GM03348 (cell line): ENCODE measurements at regions not wholly inside any gene's neighbourhood (a gene's known extent, or its start where the extent isn't known, plus 50 kb on each side); places are given as distances from the start of the nearest gene placed in this dataset.

Source experiments
- DNase-seq: peaks from one replicate; pipeline ENCODE4 v3.0.0; 2012; ENCODE audit warnings: low spot score

DNA sequence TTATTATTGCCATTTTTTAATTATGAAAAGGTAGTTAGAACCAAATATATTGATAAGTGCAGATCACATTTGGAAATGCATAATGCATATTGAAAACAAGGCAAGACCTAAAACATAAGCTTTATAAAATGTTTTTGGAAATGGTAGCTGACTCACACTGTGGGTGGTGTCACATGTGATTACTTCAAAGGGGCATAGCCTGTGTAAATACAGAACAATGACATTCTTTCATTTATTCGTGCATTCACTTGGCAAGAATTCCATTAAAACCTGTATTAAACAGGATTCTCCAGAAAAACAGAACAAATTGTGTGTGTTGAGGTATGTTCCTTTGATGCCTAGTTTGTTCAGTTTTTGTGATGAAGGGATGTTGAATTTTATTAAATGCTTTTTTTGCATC, 427.3 kb upstream of the ST6GAL2 start:
- DNase-seq: no peak

- no peak for DNase-seq
Observed at GRCh38 chr2:107320881-107321280, 434.9 kb upstream of the ST6GAL2 start.

DNA sequence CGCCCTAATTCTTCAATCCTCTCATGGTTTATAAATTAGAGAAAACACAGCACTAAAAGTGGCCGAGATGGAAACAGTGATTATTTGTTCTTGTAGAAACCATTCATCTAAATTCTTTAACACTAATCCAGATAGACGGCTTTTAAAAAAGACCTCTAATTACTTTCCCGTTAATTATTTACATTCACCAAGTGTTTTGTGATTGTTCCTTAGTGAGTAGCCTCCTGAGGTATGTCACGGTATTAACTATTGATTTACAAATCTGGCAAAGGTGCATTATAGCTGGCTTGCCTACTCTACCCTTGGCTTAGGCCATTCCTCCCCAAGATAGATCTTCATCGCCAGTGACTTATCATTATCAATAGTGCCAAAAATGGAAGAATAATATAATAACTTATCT, 436.4 kb upstream of the ST6GAL2 start:
- no peak for DNase-seq

GRCh38 chr2:107323946-107324565, 438.1 kb upstream of the ST6GAL2 start:
- no peak for DNase-seq

- peak; percentile 6 for DNase-seq
Observed at GRCh38 chr2:107325981-107326786, 440.2 kb upstream of the ST6GAL2 start.

DNA sequence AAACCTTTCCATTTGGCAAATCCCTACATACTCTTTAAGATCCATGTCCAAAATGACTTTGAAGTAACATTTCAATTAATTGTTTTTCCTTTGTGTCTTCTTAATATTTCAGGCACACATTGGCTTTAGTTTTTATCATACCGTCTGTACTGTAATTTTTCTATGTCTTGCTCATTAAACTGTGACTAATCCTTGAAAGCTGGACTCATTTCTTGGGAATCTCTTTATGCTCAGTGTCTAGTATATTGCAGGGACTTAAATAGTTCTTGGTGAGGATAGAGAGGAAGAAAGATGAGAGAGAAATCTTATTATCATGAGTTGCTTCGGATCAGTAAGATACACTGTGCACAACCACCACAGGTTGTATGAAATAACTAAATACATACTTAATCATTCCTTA, 448.3 kb upstream of the ST6GAL2 start:
- peak; percentile 29 for DNase-seq

DNA sequence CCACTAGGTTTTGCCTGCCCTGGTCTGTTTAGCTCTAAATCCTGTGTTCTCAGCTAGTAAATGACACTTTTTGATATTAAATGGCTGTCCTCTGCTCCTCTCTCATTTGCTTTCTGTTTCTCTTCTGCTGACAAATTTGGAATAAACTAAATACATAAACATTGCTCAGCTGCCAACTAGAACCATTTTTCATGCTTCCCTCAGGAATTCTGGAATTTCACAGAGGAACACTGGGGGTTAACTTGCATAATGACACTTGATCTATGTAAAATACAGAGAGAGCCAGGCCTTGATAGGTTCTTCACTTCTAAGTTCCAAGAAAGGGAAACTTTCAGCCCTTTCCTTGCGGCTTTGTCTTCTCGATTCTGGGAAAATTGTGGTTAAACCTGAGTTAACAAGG, 450.6 kb upstream of the ST6GAL2 start:
- no peak for DNase-seq

- DNase-seq: peak; percentile 76
Observed at GRCh38 chr2:107337209-107337898, 451.4 kb upstream of the ST6GAL2 start.

DNA sequence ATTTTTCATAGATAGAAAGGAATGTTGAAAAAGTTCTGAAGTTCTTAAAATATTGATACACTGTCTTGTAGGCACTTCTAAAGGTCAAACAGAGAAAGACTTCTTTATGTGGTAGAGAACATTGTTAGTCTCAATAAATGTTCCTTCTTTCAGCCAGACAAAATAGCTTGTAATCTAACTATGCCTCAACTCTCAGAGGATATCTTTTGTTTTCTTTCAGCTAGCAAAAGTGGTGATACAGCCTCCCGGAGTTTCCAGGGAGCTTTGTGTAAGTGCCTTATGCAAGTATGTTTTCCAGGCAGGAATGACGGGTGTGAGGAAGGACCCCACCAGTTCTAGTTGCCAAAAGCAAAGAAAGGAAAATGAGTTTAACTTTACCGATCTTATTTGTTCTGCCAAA, 452.1 kb upstream of the ST6GAL2 start:
- DNase-seq: no peak

DNA sequence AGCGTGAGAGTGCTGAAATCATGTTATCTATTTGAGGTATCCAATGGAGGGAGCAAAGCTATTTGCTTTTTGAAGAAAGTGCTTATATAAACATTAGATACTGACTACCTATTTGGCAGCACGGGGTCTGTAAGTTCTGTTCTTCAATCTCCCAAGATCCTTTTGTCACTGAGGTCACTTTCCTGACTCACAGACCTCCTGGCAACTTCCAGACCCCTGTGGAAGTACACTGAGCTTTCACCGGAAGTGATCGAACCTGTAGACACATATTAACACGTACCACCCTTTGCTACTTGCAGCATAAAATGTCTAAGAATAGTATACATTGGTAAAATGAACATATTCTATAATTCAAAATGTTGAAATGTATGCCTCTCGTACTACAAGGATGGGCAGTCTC, 452.6 kb upstream of the ST6GAL2 start:
- no peak for DNase-seq

DNA sequence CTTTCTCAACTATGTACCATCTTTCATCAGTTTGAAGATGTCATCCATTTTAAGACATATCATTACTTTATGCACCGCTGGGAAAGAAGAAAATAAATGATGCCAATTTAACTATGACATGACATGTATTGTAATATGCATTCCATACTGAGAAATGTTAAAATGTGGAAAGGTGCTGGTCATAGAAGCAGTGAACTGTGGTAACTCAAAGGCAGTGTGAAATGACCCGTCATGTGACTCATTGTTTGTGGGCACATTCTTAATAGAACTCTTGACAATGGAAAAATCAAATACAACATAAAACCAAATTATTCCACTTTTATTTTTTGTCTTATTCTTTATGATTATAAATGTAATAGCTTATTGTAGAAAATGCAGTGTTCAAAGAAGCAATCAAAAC, 455.0 kb upstream of the ST6GAL2 start:
- DNase-seq: no peak

- no peak for DNase-seq
Observed at GRCh38 chr2:107349329-107349728, 463.4 kb upstream of the ST6GAL2 start.

DNA sequence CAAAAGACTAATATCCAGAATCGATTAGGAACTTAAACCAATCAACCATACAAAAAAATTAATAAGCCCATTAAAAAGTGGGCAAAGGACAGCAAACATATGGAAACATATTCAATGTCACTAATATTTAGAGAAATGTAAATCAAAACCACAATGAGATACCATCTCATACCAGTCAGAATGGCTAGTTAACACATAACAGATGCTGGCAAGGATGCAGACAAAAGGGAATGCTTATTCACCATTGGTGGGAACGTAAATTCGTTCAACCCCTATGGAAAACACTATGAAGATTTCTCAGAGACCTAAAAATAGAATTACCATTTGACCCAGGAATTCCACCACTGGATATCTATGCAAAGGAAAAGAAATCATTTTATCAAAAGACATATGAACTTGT, 468.2 kb upstream of the ST6GAL2 start:
- no peak for DNase-seq

- no peak for DNase-seq
Observed at GRCh38 chr2:107358362-107358761, 468.3 kb upstream of the RGPD4 start.

- no peak for DNase-seq
Observed at GRCh38 chr2:107359021-107359420, 467.7 kb upstream of the RGPD4 start.

DNA sequence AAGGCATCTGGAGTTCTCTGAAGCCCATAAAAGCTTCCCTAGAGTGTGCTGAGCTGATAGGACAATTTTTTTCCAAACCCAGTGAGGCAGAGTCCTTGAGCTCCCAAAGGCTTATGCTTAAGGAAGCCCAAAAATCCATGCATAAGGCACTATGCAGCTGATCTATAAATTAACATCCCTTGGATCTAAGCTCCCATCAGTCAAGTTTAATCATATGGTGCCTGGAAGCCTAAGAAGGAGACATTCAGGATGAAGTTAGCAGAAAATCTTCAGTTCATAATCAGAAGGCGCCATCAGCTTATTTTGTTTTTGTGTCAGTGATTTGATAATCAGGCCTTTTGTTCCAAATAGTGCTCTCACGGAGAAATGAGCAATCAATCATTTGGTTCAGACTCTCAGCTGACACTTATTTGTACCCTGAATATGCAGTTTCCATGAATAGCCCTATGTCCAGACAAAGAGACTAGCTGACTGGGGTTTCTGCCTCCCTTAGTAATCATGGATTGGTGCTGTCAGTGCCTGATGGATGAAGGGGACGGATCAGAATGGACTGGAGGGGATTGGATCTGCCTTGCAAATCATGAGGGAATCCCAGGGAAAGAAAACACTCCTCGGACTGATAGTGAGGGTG, 464.8 kb upstream of the RGPD4 start:
- no peak for DNase-seq

- DNase-seq: no peak
Observed at GRCh38 chr2:107362993-107363392, 463.7 kb upstream of the RGPD4 start.

DNA sequence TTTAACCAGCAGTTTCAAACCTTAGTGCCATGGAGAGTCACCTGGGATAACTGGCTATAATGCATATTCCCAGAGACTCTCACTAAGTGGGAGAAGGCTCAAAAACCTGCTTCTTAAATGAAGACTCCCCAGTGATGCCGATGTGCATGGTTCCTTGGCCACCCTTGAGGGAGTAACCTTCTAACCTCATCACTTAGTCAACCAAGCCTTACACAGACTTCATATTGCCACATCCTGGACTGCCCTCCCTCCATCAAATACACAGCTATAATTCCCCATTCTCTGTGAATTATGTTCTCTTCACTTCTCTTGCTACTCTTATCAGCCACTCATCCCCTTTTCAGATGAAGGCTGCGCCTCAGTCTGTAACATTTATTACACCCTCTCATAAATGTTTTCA, 462.9 kb upstream of the RGPD4 start:
- DNase-seq: no peak

GRCh38 chr2:107364361-107364950, 462.2 kb upstream of the RGPD4 start:
- DNase-seq: no peak

DNA sequence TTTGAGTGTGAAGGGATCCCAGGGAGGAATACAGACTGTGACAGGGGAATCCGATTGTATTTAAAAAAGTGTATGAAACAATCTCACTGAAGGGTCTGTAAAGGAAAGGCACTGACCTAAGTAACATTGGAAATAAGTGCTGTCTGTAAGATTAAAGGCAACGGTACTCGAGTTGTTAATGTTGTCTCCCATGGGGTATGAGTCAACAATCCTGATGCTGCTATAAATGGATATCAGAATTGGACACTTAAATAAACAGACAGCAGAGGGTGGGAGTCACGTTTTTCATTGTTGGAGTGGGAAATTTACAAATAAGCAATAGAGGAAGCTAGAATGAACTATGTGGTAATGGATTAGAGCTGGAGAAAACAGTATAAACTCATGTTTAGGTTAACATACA, 452.4 kb upstream of the RGPD4 start:
- DNase-seq: no peak

DNA sequence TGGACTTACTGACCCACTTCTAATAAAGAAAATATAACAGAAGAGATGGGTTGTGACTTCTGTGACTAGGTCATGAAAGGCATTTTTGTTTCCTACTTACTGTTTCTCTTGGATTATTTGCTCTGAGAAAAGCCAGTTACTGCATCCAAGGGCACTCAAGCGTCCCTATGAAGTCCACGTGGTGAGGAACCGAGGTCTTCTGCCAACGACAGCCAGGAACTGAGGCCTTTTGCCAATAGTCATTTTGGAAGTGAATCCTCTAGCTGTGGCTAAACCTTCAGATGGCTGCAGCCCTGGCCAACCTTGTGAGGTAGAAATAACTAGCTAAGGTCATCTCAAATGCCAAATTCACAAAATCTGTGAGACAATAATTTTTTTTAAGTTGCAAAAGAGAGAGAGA, 449.8 kb upstream of the RGPD4 start:
- no peak for DNase-seq

GRCh38 chr2:107380912-107381311, 445.8 kb upstream of the RGPD4 start:
- no peak for DNase-seq
